ENCODE measurements at regions not wholly inside any gene's neighbourhood (a gene's known extent, or its start where the extent isn't known, plus 50 kb on each side); places are given as distances from the start of the nearest gene placed in this dataset.

DNA sequence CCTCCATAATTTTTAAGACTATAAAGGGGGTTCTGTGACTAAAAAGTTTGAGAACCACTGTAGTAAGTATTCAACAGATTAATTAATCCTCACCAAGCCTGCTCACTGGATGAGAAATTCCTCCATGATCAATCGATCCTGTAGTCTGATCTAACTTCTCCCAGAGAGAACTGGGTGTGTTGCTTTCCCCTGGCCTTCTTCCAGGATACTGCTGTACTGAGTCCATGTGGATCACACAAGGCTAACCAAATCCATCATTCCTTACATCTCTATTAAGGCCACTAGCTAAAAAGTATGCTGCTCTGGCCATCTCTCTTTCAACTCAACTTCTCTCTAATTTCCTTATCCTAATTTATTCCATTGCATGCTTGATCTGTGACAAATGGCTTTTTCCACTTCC lies 280.2 kb upstream of the PCSK5 start:
- H3K27me3 ChIP-seq (ENCODE audit: insufficient read depth, low read depth, low read length), result no peaks in the 10 kb centered on the region
- H3F3A ChIP-seq (ENCODE audit: insufficient read depth, low read length, poor library complexity, severe bottlenecking), result no peaks in the 10 kb centered on the region
- no peaks in the 10 kb centered on the region for H3K9me2 ChIP-seq (ENCODE audit: insufficient read depth, low read length)
- TF ChIP-seq EP300 (conservative IDR thresholded peaks at IDR 0.05; ENCODE audit: poor library complexity, severe bottlenecking), result no peak
- TF ChIP-seq, protein P1, sequence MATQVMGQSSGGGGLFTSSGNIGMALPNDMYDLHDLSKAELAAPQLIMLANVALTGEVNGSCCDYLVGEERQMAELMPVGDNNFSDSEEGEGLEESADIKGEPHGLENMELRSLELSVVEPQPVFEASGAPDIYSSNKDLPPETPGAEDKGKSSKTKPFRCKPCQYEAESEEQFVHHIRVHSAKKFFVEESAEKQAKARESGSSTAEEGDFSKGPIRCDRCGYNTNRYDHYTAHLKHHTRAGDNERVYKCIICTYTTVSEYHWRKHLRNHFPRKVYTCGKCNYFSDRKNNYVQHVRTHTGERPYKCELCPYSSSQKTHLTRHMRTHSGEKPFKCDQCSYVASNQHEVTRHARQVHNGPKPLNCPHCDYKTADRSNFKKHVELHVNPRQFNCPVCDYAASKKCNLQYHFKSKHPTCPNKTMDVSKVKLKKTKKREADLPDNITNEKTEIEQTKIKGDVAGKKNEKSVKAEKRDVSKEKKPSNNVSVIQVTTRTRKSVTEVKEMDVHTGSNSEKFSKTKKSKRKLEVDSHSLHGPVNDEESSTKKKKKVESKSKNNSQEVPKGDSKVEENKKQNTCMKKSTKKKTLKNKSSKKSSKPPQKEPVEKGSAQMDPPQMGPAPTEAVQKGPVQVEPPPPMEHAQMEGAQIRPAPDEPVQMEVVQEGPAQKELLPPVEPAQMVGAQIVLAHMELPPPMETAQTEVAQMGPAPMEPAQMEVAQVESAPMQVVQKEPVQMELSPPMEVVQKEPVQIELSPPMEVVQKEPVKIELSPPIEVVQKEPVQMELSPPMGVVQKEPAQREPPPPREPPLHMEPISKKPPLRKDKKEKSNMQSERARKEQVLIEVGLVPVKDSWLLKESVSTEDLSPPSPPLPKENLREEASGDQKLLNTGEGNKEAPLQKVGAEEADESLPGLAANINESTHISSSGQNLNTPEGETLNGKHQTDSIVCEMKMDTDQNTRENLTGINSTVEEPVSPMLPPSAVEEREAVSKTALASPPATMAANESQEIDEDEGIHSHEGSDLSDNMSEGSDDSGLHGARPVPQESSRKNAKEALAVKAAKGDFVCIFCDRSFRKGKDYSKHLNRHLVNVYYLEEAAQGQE (IDR thresholded peaks at IDR 0.05; ENCODE audit: borderline replicate concordance), result no peak
- TF ChIP-seq MXI1 (conservative IDR thresholded peaks at IDR 0.05; ENCODE audit: poor library complexity, severe bottlenecking), result no peak
- TF ChIP-seq SMC3 (conservative IDR thresholded peaks at IDR 0.05; ENCODE audit: poor library complexity), result no peak
- no peak for TF ChIP-seq EZH2 (IDR thresholded peaks at IDR 0.05; ENCODE audit: borderline replicate concordance, insufficient read depth, low read length, poor library complexity, severe bottlenecking)
- TF ChIP-seq RAD21 (conservative IDR thresholded peaks at IDR 0.05), result no peak
- TF ChIP-seq TAF1 (IDR thresholded peaks at IDR 0.05; ENCODE audit: low read depth), result no peak
- TF ChIP-seq, protein P2, sequence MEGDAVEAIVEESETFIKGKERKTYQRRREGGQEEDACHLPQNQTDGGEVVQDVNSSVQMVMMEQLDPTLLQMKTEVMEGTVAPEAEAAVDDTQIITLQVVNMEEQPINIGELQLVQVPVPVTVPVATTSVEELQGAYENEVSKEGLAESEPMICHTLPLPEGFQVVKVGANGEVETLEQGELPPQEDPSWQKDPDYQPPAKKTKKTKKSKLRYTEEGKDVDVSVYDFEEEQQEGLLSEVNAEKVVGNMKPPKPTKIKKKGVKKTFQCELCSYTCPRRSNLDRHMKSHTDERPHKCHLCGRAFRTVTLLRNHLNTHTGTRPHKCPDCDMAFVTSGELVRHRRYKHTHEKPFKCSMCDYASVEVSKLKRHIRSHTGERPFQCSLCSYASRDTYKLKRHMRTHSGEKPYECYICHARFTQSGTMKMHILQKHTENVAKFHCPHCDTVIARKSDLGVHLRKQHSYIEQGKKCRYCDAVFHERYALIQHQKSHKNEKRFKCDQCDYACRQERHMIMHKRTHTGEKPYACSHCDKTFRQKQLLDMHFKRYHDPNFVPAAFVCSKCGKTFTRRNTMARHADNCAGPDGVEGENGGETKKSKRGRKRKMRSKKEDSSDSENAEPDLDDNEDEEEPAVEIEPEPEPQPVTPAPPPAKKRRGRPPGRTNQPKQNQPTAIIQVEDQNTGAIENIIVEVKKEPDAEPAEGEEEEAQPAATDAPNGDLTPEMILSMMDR (IDR thresholded peaks at IDR 0.05; ENCODE audit: poor library complexity, severe bottlenecking), result no peak
- TF ChIP-seq POLR2AphosphoS5 (IDR thresholded peaks at IDR 0.05), result no peak
- no peak overlapping the region for H3K4me3 ChIP-seq (ENCODE audit: low read length)
- no peaks in the 10 kb centered on the region for H3K79me2 ChIP-seq (replicated peaks; ENCODE audit: insufficient read depth, low read length)
- H3K4me2 ChIP-seq (ENCODE audit: low read length), result no peak overlapping the region
- H3K36me3 ChIP-seq (ENCODE audit: insufficient read depth, low read length), result no peaks in the 10 kb centered on the region
- no peaks in the 10 kb centered on the region for H3K9me3 ChIP-seq (ENCODE audit: low read length)
- H3K27ac ChIP-seq (ENCODE audit: low read length), result no peak overlapping the region
- no peak overlapping the region for H2AFZ ChIP-seq (ENCODE audit: low read depth, low read length)
- H4K20me1 ChIP-seq (ENCODE audit: insufficient read depth), result no peaks in the 10 kb centered on the region
- no peak overlapping the region for H3K9ac ChIP-seq (ENCODE audit: low read length)

DNA sequence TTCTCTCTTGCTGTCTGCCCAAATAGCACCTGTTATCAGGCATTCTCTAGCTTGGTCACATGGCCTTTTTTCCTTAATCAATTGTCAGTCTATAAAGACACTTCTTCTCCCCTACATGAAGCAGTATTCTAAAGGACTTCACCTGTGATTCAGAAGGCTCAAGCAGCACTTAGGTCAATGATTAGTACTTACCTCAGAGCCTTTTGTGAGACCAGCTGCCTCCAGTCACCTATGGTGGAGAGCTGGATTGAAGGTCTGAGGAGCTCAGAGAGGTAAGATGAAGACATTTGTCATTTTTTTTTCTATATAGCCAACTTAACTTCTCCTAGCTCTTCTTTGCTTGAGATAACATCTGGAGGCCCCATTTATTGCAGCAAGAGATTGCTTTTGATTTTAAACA lies 278.3 kb upstream of the PCSK5 start:
- H3K4me3 ChIP-seq (ENCODE audit: low read length), result no peak overlapping the region
- H3K4me2 ChIP-seq (ENCODE audit: low read length), result no peak overlapping the region
- no peak overlapping the region for H2AFZ ChIP-seq (ENCODE audit: low read depth, low read length)
- TF ChIP-seq, protein P2 (IDR thresholded peaks at IDR 0.05; ENCODE audit: poor library complexity, severe bottlenecking), result no peak
- TF ChIP-seq EZH2 (IDR thresholded peaks at IDR 0.05; ENCODE audit: borderline replicate concordance, insufficient read depth, low read length, poor library complexity, severe bottlenecking) (no peak), TAF1 (IDR thresholded peaks at IDR 0.05; ENCODE audit: low read depth) (no peak), EP300 (conservative IDR thresholded peaks at IDR 0.05; ENCODE audit: poor library complexity, severe bottlenecking) (no peak), RAD21 (conservative IDR thresholded peaks at IDR 0.05) (no peak), POLR2AphosphoS5 (IDR thresholded peaks at IDR 0.05) (no peak), MXI1 (conservative IDR thresholded peaks at IDR 0.05; ENCODE audit: poor library complexity, severe bottlenecking) (no peak), SMC3 (conservative IDR thresholded peaks at IDR 0.05; ENCODE audit: poor library complexity) (no peak)
- TF ChIP-seq, protein P1 (IDR thresholded peaks at IDR 0.05; ENCODE audit: borderline replicate concordance), result no peak
- H3K79me2 ChIP-seq (replicated peaks; ENCODE audit: insufficient read depth, low read length), result no peaks in the 10 kb centered on the region
- no peaks in the 10 kb centered on the region for H3F3A ChIP-seq (ENCODE audit: insufficient read depth, low read length, poor library complexity, severe bottlenecking)
- H3K9me3 ChIP-seq (ENCODE audit: low read length), result no peaks in the 10 kb centered on the region
- no peaks in the 10 kb centered on the region for H3K27me3 ChIP-seq (ENCODE audit: insufficient read depth, low read depth, low read length)
- no peaks in the 10 kb centered on the region for H4K20me1 ChIP-seq (ENCODE audit: insufficient read depth)
- no peak overlapping the region for H3K27ac ChIP-seq (ENCODE audit: low read length)
- no peaks in the 10 kb centered on the region for H3K9me2 ChIP-seq (ENCODE audit: insufficient read depth, low read length)
- H3K36me3 ChIP-seq (ENCODE audit: insufficient read depth, low read length), result no peaks in the 10 kb centered on the region
- H3K9ac ChIP-seq (ENCODE audit: low read length), result no peak overlapping the region
